Peyer's patch (tissue), 4 donors: ENCODE measurements at regions not wholly inside any gene's neighbourhood (a gene's known extent, or its start where the extent isn't known, plus 50 kb on each side); places are given as distances from the start of the nearest gene placed in this dataset.

Source experiments
- POLR2A ChIP-seq, 2 donors: fragments of 450-650 bp; IDR thresholded peaks; one replicate each; pipeline ENCODE4 v1.5.1; 2017; ENCODE audit warnings: antibody characterized with exemption in 2 of 2, mild to moderate bottlenecking in 2 of 2, moderate library complexity in 2 of 2
- TF ChIP-seq, protein P1 (sequence below), 6 experiments: fragments of 450-650 bp in 4 of 6; fragments of 200-600 bp in 2 of 6; sonication (generic) in 1 of 6; IDR thresholded peaks; one replicate each; pipeline ENCODE4 v1.5.1; 2017 to 2019; ENCODE audit warnings: antibody characterized with exemption in 6 of 6, mild to moderate bottlenecking in 3 of 6, moderate library complexity in 1 of 6

DNA sequence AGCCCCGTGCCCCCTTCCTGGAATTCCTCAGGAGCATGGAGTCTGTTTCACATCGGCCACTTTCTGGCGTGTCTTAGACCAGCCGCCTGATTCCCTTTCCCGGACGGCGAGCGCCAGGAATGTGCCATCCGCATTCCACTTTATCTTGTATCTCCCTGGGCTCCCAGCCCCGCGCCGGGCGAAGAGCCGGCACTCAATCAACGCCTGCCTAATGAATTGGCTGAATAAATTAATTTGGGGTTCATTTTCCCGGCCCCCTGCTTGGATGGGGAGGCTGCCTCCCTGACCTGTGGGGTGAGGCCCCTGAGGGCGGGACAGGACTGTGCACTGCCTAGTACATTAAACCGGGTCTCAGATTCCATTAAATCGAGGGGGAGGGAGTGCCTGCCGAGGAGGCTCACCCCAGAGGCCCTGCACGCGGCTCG, 282.3 kb upstream of the TNRC6C start:
- TF ChIP-seq, protein P1, sequence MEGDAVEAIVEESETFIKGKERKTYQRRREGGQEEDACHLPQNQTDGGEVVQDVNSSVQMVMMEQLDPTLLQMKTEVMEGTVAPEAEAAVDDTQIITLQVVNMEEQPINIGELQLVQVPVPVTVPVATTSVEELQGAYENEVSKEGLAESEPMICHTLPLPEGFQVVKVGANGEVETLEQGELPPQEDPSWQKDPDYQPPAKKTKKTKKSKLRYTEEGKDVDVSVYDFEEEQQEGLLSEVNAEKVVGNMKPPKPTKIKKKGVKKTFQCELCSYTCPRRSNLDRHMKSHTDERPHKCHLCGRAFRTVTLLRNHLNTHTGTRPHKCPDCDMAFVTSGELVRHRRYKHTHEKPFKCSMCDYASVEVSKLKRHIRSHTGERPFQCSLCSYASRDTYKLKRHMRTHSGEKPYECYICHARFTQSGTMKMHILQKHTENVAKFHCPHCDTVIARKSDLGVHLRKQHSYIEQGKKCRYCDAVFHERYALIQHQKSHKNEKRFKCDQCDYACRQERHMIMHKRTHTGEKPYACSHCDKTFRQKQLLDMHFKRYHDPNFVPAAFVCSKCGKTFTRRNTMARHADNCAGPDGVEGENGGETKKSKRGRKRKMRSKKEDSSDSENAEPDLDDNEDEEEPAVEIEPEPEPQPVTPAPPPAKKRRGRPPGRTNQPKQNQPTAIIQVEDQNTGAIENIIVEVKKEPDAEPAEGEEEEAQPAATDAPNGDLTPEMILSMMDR (IDR thresholded peaks at IDR 0.05): no peak
- TF ChIP-seq POLR2A (IDR thresholded peaks at IDR 0.05): no peak
